H1 (cell line): ENCODE measurements at regions not wholly inside any gene's neighbourhood (a gene's known extent, or its start where the extent isn't known, plus 50 kb on each side); places are given as distances from the start of the nearest gene placed in this dataset.

Source experiments
- CTCF ChIA-PET: fragments of 300-600 bp; sonication (Branson Sonifier 250); formaldehyde crosslinking; loops from one replicate; lab custom pipeline; 2021; ENCODE audit not compliant: partially characterized antibody; lab: Charles Lee
- POLR2A ChIA-PET: fragments of 300-600 bp; sonication (Branson Sonifier 250); formaldehyde crosslinking; loops from one replicate; lab custom pipeline; 2021; ENCODE audit warnings: inconsistent platforms; ENCODE audit not compliant: partially characterized antibody; lab: Charles Lee
- DNase-seq, 2 experiments: peaks; one replicate each; pipeline versions ENCODE4 v3.0.0 to v3.0.0-alpha.2; 2010 to 2022; ENCODE audit warnings: low spot score in 2 of 2, low read depth in 1 of 2, mixed read lengths in 1 of 2
- FAIRE-seq: peaks from 2 replicates; lab custom pipeline; 2011; peaks lifted over from hg19 to GRCh38; lab: Jason Lieb, UNC
- H2AFZ ChIP-seq: 2 replicates; pipeline ENCODE4 v1.8.1; 2012; ENCODE audit warnings: low read length, inconsistent platforms
- H2AK5ac ChIP-seq: 2 replicates; pipeline ENCODE4 v1.6.1; 2013; ENCODE audit warnings: low read depth, low read length
- H2BK120ac ChIP-seq: replicated peaks from 2 replicates; pipeline ENCODE3; 2013; ENCODE audit warnings: low read depth, low read length, inconsistent platforms
- H2BK12ac ChIP-seq: 2 replicates; pipeline ENCODE4 v1.6.1; 2013; ENCODE audit warnings: low read depth, low read length
- H2BK15ac ChIP-seq: 2 replicates; pipeline ENCODE4 v1.6.1; 2013; ENCODE audit warnings: low read length
- H2BK20ac ChIP-seq: 2 replicates; pipeline ENCODE4 v1.6.1; 2013; ENCODE audit warnings: low read length
- H2BK5ac ChIP-seq: 2 replicates; pipeline ENCODE4 v1.6.1; 2013; ENCODE audit warnings: low read depth, low read length
- H3K14ac ChIP-seq: 2 replicates; pipeline ENCODE4 v1.6.1; 2013; ENCODE audit warnings: inconsistent platforms; ENCODE audit not compliant: insufficient read length
- H3K18ac ChIP-seq: 2 replicates; pipeline ENCODE4 v1.6.1; 2013; ENCODE audit warnings: low read length; ENCODE audit errors: extremely low read depth
- H3K23ac ChIP-seq: 2 replicates; pipeline ENCODE4 v1.6.1; 2013; ENCODE audit warnings: inconsistent platforms; ENCODE audit not compliant: insufficient read length
- H3K23me2 ChIP-seq: 2 replicates; pipeline ENCODE4 v1.6.1; 2013; ENCODE audit warnings: low read depth, low read length
- H3K27ac ChIP-seq: 2 replicates; pipeline ENCODE4 v1.6.1; 2011; ENCODE audit warnings: low read depth, low read length, inconsistent platforms
- H3K27me3 ChIP-seq, 4 experiments: replicated peaks in 1 of 4; 1 replicate in 1 of 4; 2 replicates in 3 of 4; pipeline versions ENCODE4 v1.6.1 to v1.8.1; 2011 to 2013; ENCODE audit warnings: low read length in 3 of 4, mild to moderate bottlenecking in 3 of 4, inconsistent platforms in 2 of 4, mixed read lengths in 2 of 4, moderate library complexity in 1 of 4; ENCODE audit not compliant: control insufficient read depth in 3 of 4, insufficient read depth in 3 of 4; ENCODE audit errors: extremely low read depth in 1 of 4
- H3K36me3 ChIP-seq, 4 experiments: 2 replicates each; pipeline versions ENCODE4 v1.6.1 to v1.8.1; 2011 to 2013; ENCODE audit warnings: mild to moderate bottlenecking in 4 of 4, low read length in 3 of 4, moderate library complexity in 2 of 4, control low read depth in 1 of 4, inconsistent platforms in 1 of 4; ENCODE audit not compliant: insufficient read depth in 4 of 4, control insufficient read depth in 2 of 4
- H3K4ac ChIP-seq: replicated peaks from 2 replicates; pipeline ENCODE3; 2013; ENCODE audit warnings: low read length, low read depth, mixed read lengths, inconsistent platforms; ENCODE audit not compliant: insufficient read length
- H3K4me1 ChIP-seq, 4 experiments: replicated peaks in 1 of 4; 1 replicate in 1 of 4; 2 replicates in 3 of 4; pipeline versions ENCODE4 v1.6.1 to v1.8.1; 2011 to 2013; ENCODE audit warnings: low read length in 3 of 4, inconsistent platforms in 2 of 4, mixed read lengths in 1 of 4; ENCODE audit not compliant: insufficient read depth in 4 of 4, control insufficient read depth in 3 of 4
- H3K4me2 ChIP-seq, 2 experiments: 2 replicates each; pipeline versions ENCODE4 v1.6.1 to v1.8.1; 2011 to 2013; ENCODE audit warnings: low read depth in 2 of 2, low read length in 2 of 2, control low read depth in 1 of 2, inconsistent platforms in 1 of 2, mild to moderate bottlenecking in 1 of 2; ENCODE audit not compliant: insufficient read depth in 1 of 2
- H3K4me3 ChIP-seq, 4 experiments: fragments of 200-600, 300-600 bp in 1 of 4; sonication (generic), shearing (Covaris generic), sonication (Bioruptor Twin) in 1 of 4; 2 replicates each; pipeline versions ENCODE4 v1.5.1 to v1.8.1; 2011 to 2016; ENCODE audit warnings: low read length in 4 of 4, low read depth in 3 of 4, control low read depth in 2 of 4, inconsistent platforms in 2 of 4, mild to moderate bottlenecking in 2 of 4, mixed read lengths in 1 of 4, moderate library complexity in 1 of 4; ENCODE audit not compliant: insufficient read depth in 2 of 4; ENCODE audit errors: extremely low read depth in 1 of 4
- H3K56ac ChIP-seq: replicated peaks from 2 replicates; pipeline ENCODE3; 2013; ENCODE audit warnings: low read depth, mild to moderate bottlenecking, mixed read lengths, low read length, inconsistent platforms; ENCODE audit not compliant: insufficient read length
- H3K79me1 ChIP-seq: 2 replicates; pipeline ENCODE4 v1.6.1; 2013; ENCODE audit warnings: low read depth, low read length, control low read depth
- H3K79me2 ChIP-seq, 2 experiments: 2 replicates each; pipeline versions ENCODE4 v1.6.1 to v1.8.1; 2012 to 2013; ENCODE audit warnings: low read length in 2 of 2, mild to moderate bottlenecking in 2 of 2, inconsistent platforms in 1 of 2; ENCODE audit not compliant: insufficient read depth in 2 of 2, control insufficient read depth in 1 of 2
- H3K9ac ChIP-seq, 4 experiments: replicated peaks in 1 of 4; 1 replicate in 1 of 4; 2 replicates in 3 of 4; pipeline versions ENCODE4 v1.6.1 to v1.8.1; 2011 to 2013; ENCODE audit warnings: low read depth in 3 of 4, low read length in 3 of 4, control low read depth in 2 of 4, mild to moderate bottlenecking in 2 of 4, moderate library complexity in 2 of 4, inconsistent platforms in 1 of 4; ENCODE audit errors: extremely low read depth in 1 of 4
- H3K9me3 ChIP-seq, 2 experiments: 2 replicates each; pipeline versions ENCODE4 v1.6.1 to v1.8.1; 2012 to 2013; ENCODE audit warnings: mild to moderate bottlenecking in 2 of 2, moderate library complexity in 2 of 2, control low read depth in 1 of 2, inconsistent platforms in 1 of 2, low read depth in 1 of 2, low read length in 1 of 2, mixed read lengths in 1 of 2; ENCODE audit not compliant: insufficient read depth in 2 of 2
- H4K20me1 ChIP-seq, 2 experiments: replicated peaks in 1 of 2; 2 replicates each; pipeline versions ENCODE3 to v1.8.1; 2011 to 2013; ENCODE audit warnings: inconsistent platforms in 2 of 2, low read length in 2 of 2, mild to moderate bottlenecking in 1 of 2; ENCODE audit not compliant: insufficient read depth in 2 of 2, control insufficient read depth in 1 of 2
- H4K5ac ChIP-seq: 2 replicates; pipeline ENCODE4 v1.6.1; 2013; ENCODE audit warnings: low read length, low read depth, mixed read lengths, inconsistent platforms; ENCODE audit not compliant: insufficient read length
- H4K8ac ChIP-seq: 2 replicates; pipeline ENCODE4 v1.8.0; 2013; ENCODE audit warnings: mild to moderate bottlenecking, moderate library complexity, low read length, inconsistent platforms; ENCODE audit not compliant: insufficient read depth; ENCODE audit errors: extremely low read depth
- H4K91ac ChIP-seq: replicated peaks from 2 replicates; pipeline ENCODE3; 2013; ENCODE audit warnings: low read length, mixed read lengths, inconsistent platforms; ENCODE audit not compliant: insufficient read length
- CBX8 ChIP-seq: fragments of 300-800, 300-1000 bp; sonication (generic); IDR thresholded peaks from 2 replicates; pipeline ENCODE4 v1.7.1; 2016; ENCODE audit warnings: low read depth, low read length, borderline replicate concordance
- CEBPB ChIP-seq: IDR thresholded peaks from 2 replicates; pipeline ENCODE4 v1.6.1; 2012; ENCODE audit warnings: low read depth, low read length
- EP300 ChIP-seq, 2 experiments: IDR thresholded peaks; 1 replicate in 1 of 2; 2 replicates in 1 of 2; pipeline ENCODE4 v1.6.1; 2011 to 2012; ENCODE audit warnings: low read depth in 2 of 2, low read length in 2 of 2, mild to moderate bottlenecking in 2 of 2, borderline replicate concordance in 1 of 2, inconsistent platforms in 1 of 2, moderate library complexity in 1 of 2
- HDAC6 ChIP-seq: IDR thresholded peaks from one replicate; pipeline ENCODE4 v1.7.1; 2012; ENCODE audit warnings: low read depth, mild to moderate bottlenecking, inconsistent platforms, low read length, moderate library complexity
- POU5F1 ChIP-seq: IDR thresholded peaks from 2 replicates; pipeline ENCODE4 v1.6.1; 2011; ENCODE audit warnings: low read depth, mild to moderate bottlenecking, low read length, moderate library complexity
- RAD21 ChIP-seq, 2 experiments: IDR thresholded peaks in 1 of 2; conservative IDR thresholded peaks in 1 of 2; 2 replicates each; pipeline ENCODE4 v1.6.1; 2011; ENCODE audit warnings: low read depth in 2 of 2, low read length in 2 of 2, improper control_type of control experiment in 1 of 2, inconsistent platforms in 1 of 2, mild to moderate bottlenecking in 1 of 2, moderate library complexity in 1 of 2
- SAP30 ChIP-seq: fragments of 300-600 bp; sonication (generic); IDR thresholded peaks from 2 replicates; pipeline ENCODE4 v1.7.1; 2012; ENCODE audit warnings: low read length, moderate library complexity, mild to moderate bottlenecking, inconsistent platforms; ENCODE audit not compliant: insufficient read depth, insufficient replicate concordance
- SUZ12 ChIP-seq: fragments of 200-600 bp; sonication (generic); IDR thresholded peaks from 2 replicates; pipeline ENCODE4 v1.6.1; 2012; ENCODE audit warnings: mild to moderate bottlenecking, inconsistent platforms, low read length, moderate library complexity, mixed read lengths
- WGBS, 2 experiments: shearing (Covaris generic) in 1 of 2; methylation state at CpG; one replicate each; pipeline versions ENCODE4 v1.1.6 to v1.1.7; 2013 to 2015; ENCODE audit warnings: low lambda C conversion rate in 2 of 2, mixed read lengths in 2 of 2, inconsistent platforms in 1 of 2, low coverage in 1 of 2, missing lambda C conversion rate in 1 of 2; ENCODE audit not compliant: insufficient replicate concordance in 2 of 2, insufficient coverage in 1 of 2, insufficient read length in 1 of 2; ENCODE audit errors: extremely low coverage in 1 of 2, missing lambda C conversion rate in 1 of 2; 5-methylcytosine and 5-hydroxymethylcytosine counted together
- TF ChIP-seq, protein P1 (sequence below): IDR thresholded peaks from 2 replicates; pipeline ENCODE4 v1.6.1; 2011; ENCODE audit warnings: low read depth, mild to moderate bottlenecking, low read length; ENCODE audit not compliant: insufficient read depth

GRCh38 chr13:90154311-90154960, 1193.1 kb upstream of the MIR17HG start:
- H3K36me3 ChIP-seq = no peaks in the 10 kb centered on the region
- H3K9ac ChIP-seq = no peak overlapping the region
- no peak overlapping the region for H2AK5ac ChIP-seq
- FAIRE-seq (no peak), DNase-seq (no peak)
- no peaks in the 10 kb centered on the region for H3K79me2 ChIP-seq
- no peaks in the 10 kb centered on the region for H3K23me2 ChIP-seq
- no peak overlapping the region for H3K23ac ChIP-seq
- no peak overlapping the region for H2BK15ac ChIP-seq
- H3K9me3 ChIP-seq = no peaks in the 10 kb centered on the region
- no peak overlapping the region for H3K27ac ChIP-seq
- 94% methylated on average over 2 of the region's 2 CpGs; no CpG with 5 or more reads in 1 of the 2 experiments for WGBS, 2 experiments
- no peak overlapping the region for H2BK5ac ChIP-seq
- POLR2A ChIA-PET = no interaction called here
- H3K4me2 ChIP-seq = no peak overlapping the region
- no peaks in the 10 kb centered on the region for H3K79me1 ChIP-seq
- H3K4ac ChIP-seq = no peak overlapping the region
- H4K91ac ChIP-seq = no peak overlapping the region
- H3K4me3 ChIP-seq = no peak overlapping the region
- no peak overlapping the region for H2BK20ac ChIP-seq
- no peak overlapping the region for H3K18ac ChIP-seq
- H4K20me1 ChIP-seq = no peaks in the 10 kb centered on the region
- H4K5ac ChIP-seq = no peak overlapping the region
- H3K27me3 ChIP-seq = no peaks in the 10 kb centered on the region
- no peak overlapping the region for H2AFZ ChIP-seq
- CTCF ChIA-PET = interaction anchor here (0.6 to 1.6 kb wide), 3 partner anchors 27 to 456 kb away, joined by 3 to 4 read pairs (median 3); no protein-coding TSS in a partner anchor
- H2BK12ac ChIP-seq = no peak overlapping the region
- no peak overlapping the region for H4K8ac ChIP-seq
- no peak overlapping the region for H3K14ac ChIP-seq
- no peak overlapping the region for H2BK120ac ChIP-seq
- H3K4me1 ChIP-seq = no peaks in the 10 kb centered on the region
- no peak overlapping the region for H3K56ac ChIP-seq
- TF ChIP-seq POU5F1 (no peak), CEBPB (no peak), HDAC6 (no peak), RAD21 (IDR thresholded peaks at IDR 0.05 in 1 of 2, conservative IDR thresholded peaks at IDR 0.05 in 1 of 2; ENCODE audit: low read depth in 2 of 2, low read length in 2 of 2) (no peak), CBX8 (no peak), EP300 (IDR thresholded peaks at IDR 0.05; ENCODE audit: borderline replicate concordance in 1 of 2, low read depth in 2 of 2, low read length in 2 of 2) (no peak), SUZ12 (no peak), SAP30 (no peak)
- TF ChIP-seq, protein P1, sequence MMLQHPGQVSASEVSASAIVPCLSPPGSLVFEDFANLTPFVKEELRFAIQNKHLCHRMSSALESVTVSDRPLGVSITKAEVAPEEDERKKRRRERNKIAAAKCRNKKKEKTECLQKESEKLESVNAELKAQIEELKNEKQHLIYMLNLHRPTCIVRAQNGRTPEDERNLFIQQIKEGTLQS = no peak
